HG03139 (cell line): ENCODE measurements at regions not wholly inside any gene's neighbourhood (a gene's known extent, or its start where the extent isn't known, plus 50 kb on each side); places are given as distances from the start of the nearest gene placed in this dataset.

Experiments
- ATAC-seq: cut with Tn5 transposase; IDR thresholded peaks from one replicate; pipeline ENCODE4 v1.9.1; 2021; ENCODE audit not compliant: unreplicated experiment

DNA sequence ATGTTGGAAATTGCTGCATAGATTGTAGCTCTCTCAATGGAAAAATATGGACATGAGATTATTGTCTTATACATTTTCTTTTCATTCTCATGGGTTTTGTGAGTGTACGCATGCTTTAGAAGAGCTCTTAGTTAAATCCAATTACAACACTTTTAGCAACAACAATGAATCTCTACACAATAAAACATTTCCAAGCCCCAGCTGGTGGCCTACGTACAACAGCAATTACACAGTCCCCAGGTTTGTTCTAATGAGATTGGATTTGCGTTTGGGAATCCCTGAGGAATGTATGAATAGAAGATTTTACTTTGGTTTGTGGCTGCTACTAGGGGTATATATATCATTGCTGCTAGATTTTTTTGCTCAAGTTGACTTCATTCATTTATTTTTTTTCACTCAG is 98.6 kb downstream of the FHDC1 start:
- no peak for ATAC-seq

DNA sequence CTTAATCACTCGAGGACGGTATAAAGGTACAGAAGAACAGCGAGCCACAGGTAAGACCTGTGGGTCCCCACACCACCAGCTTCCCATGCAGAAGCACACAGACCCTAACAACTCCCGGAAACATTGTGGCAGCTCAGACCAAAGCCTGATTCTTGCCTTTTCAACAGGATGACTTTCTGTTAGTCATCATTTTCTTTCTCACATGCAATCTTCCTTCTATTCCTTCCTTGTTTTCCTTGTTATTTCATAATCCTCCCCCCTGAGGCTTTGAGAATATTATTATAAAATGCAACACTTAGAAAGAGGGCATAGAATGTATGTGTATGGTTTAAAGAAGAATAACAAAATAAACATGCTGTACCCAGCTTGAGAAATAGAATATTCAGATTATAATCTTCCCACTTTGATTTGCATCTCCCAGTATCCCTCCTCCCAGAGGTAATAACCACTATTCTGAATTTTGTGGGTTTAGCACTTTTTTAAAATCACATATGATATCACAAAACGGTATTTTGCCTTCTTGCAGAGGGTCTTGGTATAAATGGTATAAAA is 100.9 kb downstream of the FHDC1 start:
- no peak for ATAC-seq

GRCh38 chr4:153038623-153039311 is 102.6 kb downstream of the FHDC1 start:
- ATAC-seq: no peak

GRCh38 chr4:153039542-153040185 is 103.5 kb downstream of the FHDC1 start:
- ATAC-seq: no peak

GRCh38 chr4:153040677-153041076 is 104.6 kb downstream of the FHDC1 start:
- ATAC-seq: no peak

DNA sequence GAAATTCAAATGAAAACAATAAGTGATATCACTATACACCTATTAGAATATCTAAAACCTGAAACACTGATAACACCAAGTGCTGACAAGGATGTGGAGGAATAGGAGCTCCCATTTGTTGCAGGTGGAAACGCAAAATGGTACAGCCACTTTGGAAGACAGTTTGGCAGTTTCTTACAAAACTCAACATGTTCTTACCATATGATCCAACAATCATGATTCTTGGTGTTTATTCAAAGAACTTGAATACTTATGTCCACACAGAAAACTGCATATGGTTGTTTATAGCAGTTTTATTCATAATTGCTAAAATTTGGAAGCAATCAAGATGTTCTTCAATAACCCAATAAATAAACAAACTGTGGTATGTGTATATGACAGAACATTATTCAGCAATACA is 107.9 kb downstream of the FHDC1 start:
- ATAC-seq: no peak

DNA sequence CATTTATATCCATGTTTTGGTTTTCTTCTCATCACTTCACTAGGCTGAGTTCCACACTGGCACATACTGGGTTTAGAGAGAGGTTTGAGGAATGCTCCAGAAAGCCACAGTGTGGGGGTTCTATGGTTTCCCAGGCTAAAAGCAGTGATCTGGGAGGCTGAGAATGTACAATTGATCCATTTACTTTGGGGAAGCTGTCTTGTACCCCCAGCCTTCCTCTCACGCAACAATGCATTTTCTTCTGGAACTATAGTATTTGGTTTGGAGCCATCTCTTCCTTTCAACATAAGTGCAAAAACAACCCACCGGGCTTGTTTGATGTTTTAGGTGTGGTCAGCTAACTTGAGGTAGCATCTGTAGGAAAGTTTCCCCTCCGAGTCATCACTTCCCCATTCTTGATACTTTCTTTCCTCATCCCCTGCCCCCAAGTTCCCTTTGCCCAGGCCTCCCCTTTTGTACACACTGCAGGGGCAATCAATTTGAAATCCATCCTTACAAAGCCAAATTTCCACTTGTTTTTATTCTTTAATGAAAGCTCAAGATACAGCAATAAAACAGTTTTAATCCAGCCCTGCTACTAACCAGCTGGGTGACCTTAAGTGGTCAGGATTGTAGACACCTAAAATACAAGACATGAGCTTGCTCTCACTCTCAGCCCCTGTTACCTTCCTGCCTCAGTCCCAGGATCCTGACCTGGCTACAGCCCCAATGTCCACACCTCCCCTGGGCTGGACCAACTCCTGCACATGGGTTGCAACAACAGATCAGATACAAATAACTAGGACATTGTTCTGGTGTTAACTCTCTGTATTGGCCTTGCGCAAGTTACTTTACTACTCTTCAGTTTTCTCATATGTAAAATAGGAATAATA is 109.2 kb downstream of the FHDC1 start:
- ATAC-seq: peak; percentile 73

- ATAC-seq: no peak
These were observed 122.5 kb downstream of the FHDC1 start for GRCh38 chr4:153058671-153059060.

- ATAC-seq: no peak
These were observed 124.1 kb downstream of the FHDC1 start for GRCh38 chr4:153060196-153060595.

- no peak for ATAC-seq
These were observed 125.8 kb downstream of the FHDC1 start for GRCh38 chr4:153061971-153062370.

DNA sequence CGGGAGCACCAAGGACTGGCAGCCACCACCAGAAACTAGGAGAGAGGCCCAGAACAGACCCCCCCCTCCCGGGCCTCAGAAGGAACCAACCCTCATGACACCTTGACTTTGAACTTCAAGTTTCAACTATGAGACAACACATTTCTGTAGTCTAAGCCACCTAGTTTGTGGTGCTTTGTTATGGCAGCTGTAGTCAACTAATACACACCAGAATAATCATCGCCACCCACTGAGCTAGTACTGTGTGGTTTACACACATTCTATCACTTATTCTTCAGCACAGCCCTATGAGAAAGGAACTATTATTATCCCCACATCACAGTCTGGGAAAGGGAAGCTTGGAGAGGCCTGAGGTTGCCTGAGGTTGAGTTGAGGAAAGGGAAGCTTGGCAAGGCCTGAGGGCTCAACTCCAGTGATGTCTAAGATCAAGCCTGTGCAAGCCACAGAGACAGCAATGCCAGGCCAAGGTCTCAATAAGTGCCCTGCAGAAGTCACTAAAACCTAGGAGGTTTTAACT is 126.6 kb downstream of the FHDC1 start:
- ATAC-seq: no peak

DNA sequence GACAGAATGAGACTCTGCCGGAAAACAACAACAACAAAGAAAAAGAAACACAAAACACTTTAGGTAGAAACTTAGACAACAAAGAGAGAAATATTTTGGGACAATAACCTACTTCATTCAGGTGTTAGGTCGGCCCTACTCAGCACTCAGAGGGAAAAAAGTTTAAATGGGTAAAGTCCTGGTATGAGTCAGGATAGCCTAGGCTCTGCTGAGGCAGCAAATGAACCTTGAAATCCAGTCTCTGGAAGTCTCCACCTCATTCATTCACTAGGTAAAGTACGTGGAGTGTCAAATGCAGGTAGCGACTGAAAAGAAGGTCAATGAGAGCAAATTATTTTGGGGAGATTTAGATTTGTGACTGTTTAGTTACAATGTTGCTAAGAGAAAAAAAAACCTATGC is 127.4 kb downstream of the FHDC1 start:
- no peak for ATAC-seq

GRCh38 chr4:153064571-153064970 is 128.4 kb downstream of the FHDC1 start:
- ATAC-seq: no peak

GRCh38 chr4:153065276-153065675 is 129.2 kb downstream of the FHDC1 start:
- ATAC-seq: no peak

- ATAC-seq: no peak
These were observed 131.3 kb downstream of the FHDC1 start for GRCh38 chr4:153067376-153067775.

GRCh38 chr4:153068751-153069150 is 132.6 kb downstream of the FHDC1 start:
- ATAC-seq: no peak

DNA sequence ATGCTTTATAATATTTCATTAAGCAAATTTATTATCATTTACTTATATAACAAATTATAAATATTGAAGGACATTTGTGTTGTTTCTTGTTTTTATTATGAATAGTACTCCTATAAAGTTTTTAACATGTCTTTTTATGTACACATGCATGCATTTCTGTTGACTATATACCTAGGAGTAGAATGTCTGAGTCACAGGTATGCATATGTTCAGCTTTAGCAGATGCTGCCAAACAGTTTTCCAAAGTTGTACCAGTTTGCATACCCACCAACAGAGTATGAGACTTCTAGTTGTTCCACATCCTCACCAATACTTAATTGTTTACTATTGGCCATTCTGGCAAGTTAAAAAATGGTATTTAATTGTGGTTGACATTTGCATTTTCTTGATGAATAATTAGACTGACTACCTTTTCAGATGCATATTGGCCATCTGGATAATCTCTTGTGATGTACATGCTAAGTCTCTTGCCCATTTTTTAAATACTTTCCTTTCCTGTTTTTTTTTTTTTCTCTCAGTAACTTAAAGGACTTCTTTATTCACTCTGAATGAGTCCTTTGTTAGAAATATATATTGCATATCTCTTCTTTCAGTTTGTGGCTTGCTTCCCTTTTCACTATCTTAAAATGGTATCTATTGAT is 132.2 kb upstream of the TRIM2 start:
- ATAC-seq: no peak

- ATAC-seq: no peak
These were observed 131.6 kb upstream of the TRIM2 start for GRCh38 chr4:153072661-153073060.

GRCh38 chr4:153074486-153074885 is 129.8 kb upstream of the TRIM2 start:
- no peak for ATAC-seq

DNA sequence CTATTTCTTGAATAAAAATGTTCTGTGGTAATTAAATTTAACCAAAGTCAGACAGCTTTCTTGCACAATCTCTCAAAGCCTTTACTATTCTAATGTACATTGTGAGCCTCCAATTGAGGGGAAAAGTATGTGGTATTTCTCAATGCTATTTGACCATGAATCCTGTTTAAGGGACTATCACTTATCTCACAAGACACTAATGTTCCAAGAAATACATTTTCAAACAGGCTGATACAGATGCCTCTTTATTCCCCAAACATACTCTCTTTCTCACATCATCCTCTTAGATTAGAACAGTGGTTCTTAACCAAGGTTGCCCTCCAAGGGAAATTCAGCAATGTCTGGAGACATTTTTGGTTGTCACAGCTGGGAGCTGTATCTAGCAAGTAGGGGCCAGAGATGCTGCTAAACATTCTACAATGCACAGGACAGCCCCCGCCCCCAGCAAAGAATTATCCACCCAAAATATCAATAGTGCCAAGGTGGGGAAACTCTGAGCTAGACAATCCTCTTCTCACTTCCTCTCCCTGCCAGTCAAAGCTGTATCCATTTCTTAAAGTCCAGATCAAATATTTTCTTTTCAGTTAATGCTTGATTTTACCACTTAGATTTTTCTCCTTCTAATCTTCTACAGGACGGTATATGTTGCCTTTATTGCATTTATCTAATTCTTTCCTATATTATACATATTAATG is 129.2 kb upstream of the TRIM2 start:
- ATAC-seq: no peak
